ENCODE measurements at regions not wholly inside any gene's neighbourhood (a gene's known extent, or its start where the extent isn't known, plus 50 kb on each side); places are given as distances from the start of the nearest gene placed in this dataset.

DNA sequence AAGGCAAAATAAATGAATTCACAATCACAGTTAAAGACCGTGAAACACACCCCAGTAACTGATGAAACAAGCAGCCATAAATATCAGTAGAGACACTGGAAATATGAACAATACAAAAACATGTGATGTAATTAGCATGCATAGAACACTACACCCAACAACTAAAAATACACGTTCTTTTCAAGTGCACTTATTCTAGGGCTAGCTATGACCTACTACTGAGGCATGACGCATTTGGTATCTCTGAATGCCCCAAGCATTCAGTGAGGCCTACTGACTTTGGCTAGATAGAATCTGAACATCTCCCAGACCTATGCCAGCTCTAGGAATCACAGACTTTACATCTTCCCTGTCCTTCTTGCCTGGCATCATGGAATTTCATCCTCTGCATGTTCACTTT, 450.0 kb upstream of the ID2 start:
- Histone ChIP-seq H3K4me1 (ENCODE audit: control insufficient read depth in 2 of 2, insufficient read depth in 2 of 2, low read length in 2 of 2) (no peaks in the 10 kb centered on the region), H3K4me3 (ENCODE audit: low read length in 2 of 2) (no peak overlapping the region), H3K9ac (ENCODE audit: low read depth in 1 of 2, low read length in 2 of 2) (no peak overlapping the region)

DNA sequence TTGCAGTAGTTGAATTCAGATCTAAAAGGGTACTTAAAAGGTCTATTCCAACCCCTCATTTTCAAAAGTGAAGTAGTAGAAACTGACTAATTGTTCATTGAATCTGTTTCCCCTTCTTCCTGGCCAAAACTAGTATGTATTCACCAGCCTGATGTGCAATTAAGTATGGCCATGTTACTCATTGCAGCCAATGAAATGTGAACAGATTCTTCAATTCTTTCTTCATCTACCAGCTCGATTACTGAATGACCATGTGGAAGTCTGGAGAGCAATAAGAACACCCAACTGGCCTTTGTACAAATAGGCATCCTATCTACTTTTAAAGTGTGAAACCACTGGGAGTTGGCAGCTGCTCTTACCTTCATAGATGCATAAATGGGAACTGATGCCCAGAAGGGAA, 449.0 kb upstream of the ID2 start:
- Histone ChIP-seq H3K9ac (ENCODE audit: low read depth in 1 of 2, low read length in 2 of 2) (no peak overlapping the region), H3K36me3 (ENCODE audit: control insufficient read depth in 2 of 2, insufficient read depth in 2 of 2, low read length in 2 of 2) (no peaks in the 10 kb centered on the region), H3K9me3 (ENCODE audit: control insufficient read depth in 2 of 2, low read length in 2 of 2) (no peaks in the 10 kb centered on the region), H3K27ac (ENCODE audit: low read depth in 2 of 2, low read length in 2 of 2) (no peak overlapping the region), H3K27me3 (ENCODE audit: control insufficient read depth in 2 of 2, insufficient read depth in 2 of 2, low read length in 2 of 2) (no peaks in the 10 kb centered on the region), H3K4me1 (ENCODE audit: control insufficient read depth in 2 of 2, insufficient read depth in 2 of 2, low read length in 2 of 2) (no peaks in the 10 kb centered on the region), H3K4me3 (ENCODE audit: low read length in 2 of 2) (no peak overlapping the region)

More for the DNA sequence above, 450.0 kb upstream of the ID2 start:
- Histone ChIP-seq H3K9me3 (ENCODE audit: control insufficient read depth in 2 of 2, low read length in 2 of 2) (no peaks in the 10 kb centered on the region), H3K27ac (ENCODE audit: low read depth in 2 of 2, low read length in 2 of 2) (no peak overlapping the region), H3K36me3 (ENCODE audit: control insufficient read depth in 2 of 2, insufficient read depth in 2 of 2, low read length in 2 of 2) (no peaks in the 10 kb centered on the region), H3K27me3 (ENCODE audit: control insufficient read depth in 2 of 2, insufficient read depth in 2 of 2, low read length in 2 of 2) (no peaks in the 10 kb centered on the region)

DNA sequence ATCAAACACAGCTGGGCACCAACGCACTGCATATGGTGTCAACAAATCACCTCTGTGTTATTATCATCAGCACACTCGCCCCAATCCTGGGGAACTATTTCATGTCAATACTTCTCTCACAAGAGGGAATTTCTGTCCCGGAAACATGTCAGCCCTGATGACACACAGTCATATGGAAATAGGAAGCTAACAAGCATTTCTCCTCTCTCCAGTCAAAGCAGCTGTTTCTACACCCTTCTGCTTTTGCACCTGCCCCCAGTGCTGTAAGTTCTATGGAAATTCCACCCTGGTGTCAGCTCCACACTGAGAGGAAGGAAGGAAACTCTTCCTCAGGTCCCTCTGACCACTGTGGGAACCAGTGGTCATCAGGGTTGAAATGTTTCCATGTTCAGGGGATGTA, 447.6 kb upstream of the ID2 start:
- Histone ChIP-seq H3K9me3 (ENCODE audit: control insufficient read depth in 2 of 2, low read length in 2 of 2) (no peaks in the 10 kb centered on the region), H3K27me3 (ENCODE audit: control insufficient read depth in 2 of 2, insufficient read depth in 2 of 2, low read length in 2 of 2) (no peaks in the 10 kb centered on the region), H3K4me1 (ENCODE audit: control insufficient read depth in 2 of 2, insufficient read depth in 2 of 2, low read length in 2 of 2) (peaks cover 5 to 7% of the 10 kb centered on the region in 2 donors), H3K4me3 (ENCODE audit: low read length in 2 of 2) (no peak overlapping the region), H3K27ac (ENCODE audit: low read depth in 2 of 2, low read length in 2 of 2) (no peak overlapping the region), H3K9ac (ENCODE audit: low read depth in 1 of 2, low read length in 2 of 2) (no peak overlapping the region), H3K36me3 (ENCODE audit: control insufficient read depth in 2 of 2, insufficient read depth in 2 of 2, low read length in 2 of 2) (no peaks in the 10 kb centered on the region)

DNA sequence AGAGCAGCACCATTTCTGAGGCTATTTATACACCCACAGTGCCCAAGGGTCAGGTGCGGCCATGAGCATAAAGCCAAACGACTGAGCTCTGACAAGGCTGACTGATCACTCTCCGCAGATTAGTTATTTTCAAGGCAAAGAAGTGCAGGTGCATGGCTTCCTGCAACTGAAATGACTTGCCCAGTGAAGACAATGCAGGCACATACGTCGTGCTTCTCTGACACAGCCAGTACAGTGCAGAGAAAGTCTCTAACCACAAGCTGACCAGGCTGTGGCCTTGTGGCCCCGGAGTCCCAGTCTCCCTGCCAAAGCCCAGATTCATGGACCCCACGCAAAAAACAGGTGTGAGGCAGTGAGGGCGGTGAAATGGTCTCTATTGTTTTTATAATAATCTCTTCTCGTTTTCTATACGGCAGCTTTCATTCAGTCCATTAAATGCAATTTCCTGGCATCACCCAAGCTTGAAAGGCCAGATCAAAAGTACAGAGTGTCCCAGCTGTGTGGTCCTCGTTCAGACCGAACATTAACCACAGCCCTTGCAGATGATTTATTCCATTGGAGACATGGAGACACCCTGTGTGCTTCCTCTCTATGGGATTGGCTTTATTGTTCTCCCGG, 447.0 kb upstream of the ID2 start:
- H3K27ac ChIP-seq (ENCODE audit: low read depth in 2 of 2, low read length in 2 of 2) = no peak overlapping the region
- peaks cover 5 to 7% of the 10 kb centered on the region in 2 donors for H3K4me1 ChIP-seq (ENCODE audit: control insufficient read depth in 2 of 2, insufficient read depth in 2 of 2, low read length in 2 of 2)
- no peak overlapping the region for H3K9ac ChIP-seq (ENCODE audit: low read depth in 1 of 2, low read length in 2 of 2)
- H3K27me3 ChIP-seq (ENCODE audit: control insufficient read depth in 2 of 2, insufficient read depth in 2 of 2, low read length in 2 of 2) = no peaks in the 10 kb centered on the region
- no peaks in the 10 kb centered on the region for H3K9me3 ChIP-seq (ENCODE audit: control insufficient read depth in 2 of 2, low read length in 2 of 2)
- no peaks in the 10 kb centered on the region for H3K36me3 ChIP-seq (ENCODE audit: control insufficient read depth in 2 of 2, insufficient read depth in 2 of 2, low read length in 2 of 2)
- no peak overlapping the region for H3K4me3 ChIP-seq (ENCODE audit: low read length in 2 of 2)

GRCh38 chr2:8235419-8235818, 446.4 kb upstream of the ID2 start:
- no peak overlapping the region for H3K27ac ChIP-seq (ENCODE audit: low read depth in 2 of 2, low read length in 2 of 2)

GRCh38 chr2:8236391-8236790, 445.5 kb upstream of the ID2 start:
- H3K27ac ChIP-seq (ENCODE audit: low read depth in 2 of 2, low read length in 2 of 2) = no peak overlapping the region
- H3K4me3 ChIP-seq (ENCODE audit: low read length in 2 of 2) = no peak overlapping the region
- no peaks in the 10 kb centered on the region for H3K36me3 ChIP-seq (ENCODE audit: control insufficient read depth in 2 of 2, insufficient read depth in 2 of 2, low read length in 2 of 2)
- H3K9me3 ChIP-seq (ENCODE audit: control insufficient read depth in 2 of 2, low read length in 2 of 2) = no peaks in the 10 kb centered on the region
- no peaks in the 10 kb centered on the region for H3K27me3 ChIP-seq (ENCODE audit: control insufficient read depth in 2 of 2, insufficient read depth in 2 of 2, low read length in 2 of 2)
- peaks cover 5 to 7% of the 10 kb centered on the region in 2 donors for H3K4me1 ChIP-seq (ENCODE audit: control insufficient read depth in 2 of 2, insufficient read depth in 2 of 2, low read length in 2 of 2)
- no peak overlapping the region for H3K9ac ChIP-seq (ENCODE audit: low read depth in 1 of 2, low read length in 2 of 2)

More at GRCh38 chr2:8235419-8235818, 446.4 kb upstream of the ID2 start:
- Histone ChIP-seq H3K4me1 (ENCODE audit: control insufficient read depth in 2 of 2, insufficient read depth in 2 of 2, low read length in 2 of 2) (peaks cover 5 to 7% of the 10 kb centered on the region in 2 donors), H3K36me3 (ENCODE audit: control insufficient read depth in 2 of 2, insufficient read depth in 2 of 2, low read length in 2 of 2) (no peaks in the 10 kb centered on the region), H3K9ac (ENCODE audit: low read depth in 1 of 2, low read length in 2 of 2) (no peak overlapping the region), H3K4me3 (ENCODE audit: low read length in 2 of 2) (no peak overlapping the region), H3K27me3 (ENCODE audit: control insufficient read depth in 2 of 2, insufficient read depth in 2 of 2, low read length in 2 of 2) (no peaks in the 10 kb centered on the region), H3K9me3 (ENCODE audit: control insufficient read depth in 2 of 2, low read length in 2 of 2) (no peaks in the 10 kb centered on the region)

DNA sequence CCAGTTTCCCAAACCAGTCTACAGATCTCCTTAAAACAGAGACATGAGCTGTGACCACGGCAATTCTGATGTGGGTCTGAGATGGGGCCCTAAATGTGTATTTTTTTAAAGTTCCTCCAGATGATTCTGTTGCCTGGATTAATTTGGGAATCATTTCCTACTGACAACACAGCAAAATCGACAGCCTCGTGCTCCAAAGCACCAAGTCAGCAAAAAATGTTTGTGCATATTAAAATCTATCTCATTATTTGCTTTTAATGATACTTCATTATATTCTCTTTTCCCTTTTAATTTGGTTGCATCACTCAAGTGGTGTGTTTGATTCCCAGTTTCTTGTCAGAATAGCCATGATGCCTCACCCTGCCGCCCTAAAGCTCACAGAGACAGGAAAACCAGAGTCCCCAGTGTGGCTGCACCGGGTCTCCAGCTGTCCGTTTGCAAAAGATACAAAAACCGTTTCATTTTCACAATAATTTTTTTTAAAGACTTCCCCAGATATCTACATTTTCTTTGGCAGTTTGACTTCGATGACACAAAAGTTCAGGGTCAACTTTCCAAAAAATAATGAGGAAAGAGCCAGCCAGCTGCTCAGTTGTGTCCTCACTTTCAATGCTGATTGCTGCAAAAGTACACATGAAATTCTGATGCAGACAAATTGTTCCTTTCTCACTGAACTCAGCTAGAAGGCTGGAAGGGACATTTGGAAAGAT, 443.2 kb upstream of the ID2 start:
- Histone ChIP-seq H3K4me3 (ENCODE audit: low read length in 2 of 2) (no peak overlapping the region), H3K27ac (ENCODE audit: low read depth in 2 of 2, low read length in 2 of 2) (no peak overlapping the region), H3K27me3 (ENCODE audit: control insufficient read depth in 2 of 2, insufficient read depth in 2 of 2, low read length in 2 of 2) (no peaks in the 10 kb centered on the region)

DNA sequence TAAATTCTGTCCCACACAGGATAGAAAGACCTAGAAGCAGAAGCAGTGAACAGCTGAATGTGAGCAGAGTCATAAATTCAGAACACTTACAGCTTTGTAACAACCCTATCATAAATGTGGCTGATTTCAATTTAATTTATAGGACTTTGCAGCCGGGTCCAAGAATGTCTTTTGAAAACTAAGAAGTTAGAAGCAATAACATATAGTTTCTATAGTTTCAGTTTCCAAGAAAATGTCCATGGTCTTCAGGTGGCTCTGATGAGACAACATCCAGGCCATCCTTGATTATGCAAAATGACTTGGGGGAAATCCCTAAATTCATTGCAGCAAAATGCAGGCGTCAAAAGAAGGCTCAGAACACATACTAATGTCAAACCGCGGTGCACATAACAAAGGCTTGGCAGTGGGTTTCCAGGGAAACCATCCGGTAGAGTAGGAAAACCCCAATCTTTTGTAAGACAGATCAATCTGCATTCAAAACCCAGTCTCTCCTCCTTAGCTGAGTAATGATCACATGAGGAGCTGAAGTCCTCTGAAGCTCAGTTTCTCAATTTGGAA, 442.2 kb upstream of the ID2 start:
- no peaks in the 10 kb centered on the region for H3K9me3 ChIP-seq (ENCODE audit: control insufficient read depth in 2 of 2, low read length in 2 of 2)
- no peaks in the 10 kb centered on the region for H3K36me3 ChIP-seq (ENCODE audit: control insufficient read depth in 2 of 2, insufficient read depth in 2 of 2, low read length in 2 of 2)
- H3K27me3 ChIP-seq (ENCODE audit: control insufficient read depth in 2 of 2, insufficient read depth in 2 of 2, low read length in 2 of 2) = no peaks in the 10 kb centered on the region
- no peak overlapping the region for H3K9ac ChIP-seq (ENCODE audit: low read depth in 1 of 2, low read length in 2 of 2)
- H3K4me3 ChIP-seq (ENCODE audit: low read length in 2 of 2) = no peak overlapping the region
- no peak overlapping the region for H3K27ac ChIP-seq (ENCODE audit: low read depth in 2 of 2, low read length in 2 of 2)
- H3K4me1 ChIP-seq (ENCODE audit: control insufficient read depth in 2 of 2, insufficient read depth in 2 of 2, low read length in 2 of 2) = peaks cover 5 to 7% of the 10 kb centered on the region in 2 donors

More for the DNA sequence above, 443.2 kb upstream of the ID2 start:
- Histone ChIP-seq H3K4me1 (ENCODE audit: control insufficient read depth in 2 of 2, insufficient read depth in 2 of 2, low read length in 2 of 2) (peaks cover 5 to 7% of the 10 kb centered on the region in 2 donors), H3K36me3 (ENCODE audit: control insufficient read depth in 2 of 2, insufficient read depth in 2 of 2, low read length in 2 of 2) (no peaks in the 10 kb centered on the region), H3K9ac (ENCODE audit: low read depth in 1 of 2, low read length in 2 of 2) (no peak overlapping the region), H3K9me3 (ENCODE audit: control insufficient read depth in 2 of 2, low read length in 2 of 2) (no peaks in the 10 kb centered on the region)

DNA sequence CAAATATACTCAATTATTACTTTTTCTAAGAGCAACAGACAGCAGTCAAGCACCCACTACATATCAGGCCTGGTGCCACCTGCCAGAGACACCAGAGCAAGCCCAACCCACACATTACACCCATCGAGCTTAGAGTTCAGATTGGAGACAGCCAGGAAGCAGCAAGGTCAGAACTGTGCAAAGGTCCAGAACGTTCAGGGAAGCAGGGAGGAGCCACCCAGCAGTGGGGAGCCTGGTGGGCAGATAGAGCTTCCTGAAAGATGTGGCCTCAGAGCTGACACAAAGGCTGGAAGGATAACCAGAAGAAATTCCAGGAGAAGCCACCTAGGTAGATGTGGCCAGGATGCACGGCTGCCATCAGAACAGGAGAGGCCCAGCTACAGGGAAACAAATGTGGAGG, 440.5 kb upstream of the ID2 start:
- Histone ChIP-seq H3K27ac (ENCODE audit: low read depth in 2 of 2, low read length in 2 of 2) (no peak overlapping the region), H3K9ac (ENCODE audit: low read depth in 1 of 2, low read length in 2 of 2) (no peak overlapping the region), H3K36me3 (ENCODE audit: control insufficient read depth in 2 of 2, insufficient read depth in 2 of 2, low read length in 2 of 2) (no peaks in the 10 kb centered on the region)

GRCh38 chr2:8242739-8243138, 439.1 kb upstream of the ID2 start:
- Histone ChIP-seq H3K4me3 (ENCODE audit: low read length in 2 of 2) (no peak overlapping the region), H3K9me3 (ENCODE audit: control insufficient read depth in 2 of 2, low read length in 2 of 2) (no peaks in the 10 kb centered on the region), H3K9ac (ENCODE audit: low read depth in 1 of 2, low read length in 2 of 2) (no peak overlapping the region), H3K36me3 (ENCODE audit: control insufficient read depth in 2 of 2, insufficient read depth in 2 of 2, low read length in 2 of 2) (no peaks in the 10 kb centered on the region), H3K27ac (ENCODE audit: low read depth in 2 of 2, low read length in 2 of 2) (no peak overlapping the region), H3K4me1 (ENCODE audit: control insufficient read depth in 2 of 2, insufficient read depth in 2 of 2, low read length in 2 of 2) (peaks cover 5 to 7% of the 10 kb centered on the region in 2 donors), H3K27me3 (ENCODE audit: control insufficient read depth in 2 of 2, insufficient read depth in 2 of 2, low read length in 2 of 2) (no peaks in the 10 kb centered on the region)

More for the DNA sequence above, 440.5 kb upstream of the ID2 start:
- Histone ChIP-seq H3K4me3 (ENCODE audit: low read length in 2 of 2) (no peak overlapping the region), H3K9me3 (ENCODE audit: control insufficient read depth in 2 of 2, low read length in 2 of 2) (no peaks in the 10 kb centered on the region), H3K27me3 (ENCODE audit: control insufficient read depth in 2 of 2, insufficient read depth in 2 of 2, low read length in 2 of 2) (no peaks in the 10 kb centered on the region), H3K4me1 (ENCODE audit: control insufficient read depth in 2 of 2, insufficient read depth in 2 of 2, low read length in 2 of 2) (peaks cover 5 to 7% of the 10 kb centered on the region in 2 donors)
